UCSD-AML1 (cell line): ENCODE measurements at regions not wholly inside any gene's neighbourhood (a gene's known extent, or its start where the extent isn't known, plus 50 kb on each side); places are given as distances from the start of the nearest gene placed in this dataset.
"Not testable (repeated sequence)": the region's sequence is repeated elsewhere in the genome, so short reads cannot be mapped to it uniquely, and the experiment has no call there.

Experiments used
- DNase-seq: peaks from one replicate; lab custom pipeline; 2025; ENCODE audit not compliant: unreplicated experiment; lab: John Stamatoyannopoulos, UW

GRCh38 chrX:76509775-76510174 lies 82.3 kb downstream of the MAGEE1 start:
- DNase-seq = no peak

GRCh38 chrX:76517544-76517943 lies 90.0 kb downstream of the MAGEE1 start:
- no peak for DNase-seq

- no peak for DNase-seq
These were observed 93.0 kb downstream of the MAGEE1 start for GRCh38 chrX:76520273-76521054.

GRCh38 chrX:76535675-76536074 lies 108.2 kb downstream of the MAGEE1 start:
- DNase-seq = not testable (repeated sequence)

GRCh38 chrX:76538860-76539259 lies 111.3 kb downstream of the MAGEE1 start:
- no peak for DNase-seq

GRCh38 chrX:76543381-76543780 lies 115.9 kb downstream of the MAGEE1 start:
- not testable (repeated sequence) for DNase-seq

- DNase-seq = no peak
These were observed 122.5 kb downstream of the MAGEE1 start for GRCh38 chrX:76550016-76550415.

GRCh38 chrX:76555269-76555668 lies 127.8 kb downstream of the MAGEE1 start:
- DNase-seq = no peak

GRCh38 chrX:76555816-76556215 lies 128.3 kb downstream of the MAGEE1 start:
- peak; percentile 12 for DNase-seq

- DNase-seq = not testable (repeated sequence)
These were observed 137.3 kb downstream of the MAGEE1 start for GRCh38 chrX:76564842-76565241.

GRCh38 chrX:76605390-76605789 lies 177.9 kb downstream of the MAGEE1 start:
- DNase-seq = no peak

- DNase-seq = no peak
These were observed 189.5 kb downstream of the MAGEE1 start for GRCh38 chrX:76617020-76617419.

- no peak for DNase-seq
These were observed 216.1 kb downstream of the MAGEE1 start for GRCh38 chrX:76643590-76643989.

- not testable (repeated sequence) for DNase-seq
These were observed 223.9 kb downstream of the MAGEE1 start for GRCh38 chrX:76651369-76651768.

- DNase-seq = no peak
These were observed 230.0 kb downstream of the MAGEE1 start for GRCh38 chrX:76657499-76657898.
